ENCODE measurements at regions not wholly inside any gene's neighbourhood (a gene's known extent, or its start where the extent isn't known, plus 50 kb on each side); places are given as distances from the start of the nearest gene placed in this dataset.

GRCh38 chr2:193584522-193584938 lies 1389.8 kb upstream of the TMEFF2 start:
- H3K9ac ChIP-seq (ENCODE audit: low read length), result no peak overlapping the region
- no peaks in the 10 kb centered on the region for H3K4me1 ChIP-seq (ENCODE audit: control insufficient read depth, insufficient read depth, low read length)
- no peak overlapping the region for H3K27ac ChIP-seq (ENCODE audit: low read depth, low read length)
- H3K4me3 ChIP-seq (ENCODE audit: low read length), result no peak overlapping the region
- H3K27me3 ChIP-seq (ENCODE audit: control insufficient read depth, insufficient read depth, low read length), result no peaks in the 10 kb centered on the region
- no peaks in the 10 kb centered on the region for H3K36me3 ChIP-seq (ENCODE audit: control insufficient read depth, insufficient read depth, low read length)

- H3K27ac ChIP-seq (ENCODE audit: low read depth, low read length), result no peak overlapping the region
- H3K4me1 ChIP-seq (ENCODE audit: control insufficient read depth, insufficient read depth, low read length), result no peaks in the 10 kb centered on the region
- no peak overlapping the region for H3K9ac ChIP-seq (ENCODE audit: low read length)
- no peak overlapping the region for H3K4me3 ChIP-seq (ENCODE audit: low read length)
- H3K36me3 ChIP-seq (ENCODE audit: control insufficient read depth, insufficient read depth, low read length), result no peaks in the 10 kb centered on the region
- no peaks in the 10 kb centered on the region for H3K27me3 ChIP-seq (ENCODE audit: control insufficient read depth, insufficient read depth, low read length)
Measured at GRCh38 chr2:193583638-193584400, 1389.1 kb upstream of the TMEFF2 start.

- Histone ChIP-seq H3K27me3 (ENCODE audit: control insufficient read depth, insufficient read depth, low read length) (no peaks in the 10 kb centered on the region), H3K9ac (ENCODE audit: low read length) (no peak overlapping the region), H3K27ac (ENCODE audit: low read depth, low read length) (no peak overlapping the region), H3K4me1 (ENCODE audit: control insufficient read depth, insufficient read depth, low read length) (no peaks in the 10 kb centered on the region), H3K36me3 (ENCODE audit: control insufficient read depth, insufficient read depth, low read length) (no peaks in the 10 kb centered on the region), H3K4me3 (ENCODE audit: low read length) (no peak overlapping the region)
Measured at GRCh38 chr2:193581807-193582206, 1387.1 kb upstream of the TMEFF2 start.

GRCh38 chr2:193580176-193580950 lies 1385.6 kb upstream of the TMEFF2 start:
- H3K9ac ChIP-seq (ENCODE audit: low read length), result no peak overlapping the region
- no peaks in the 10 kb centered on the region for H3K4me1 ChIP-seq (ENCODE audit: control insufficient read depth, insufficient read depth, low read length)
- H3K4me3 ChIP-seq (ENCODE audit: low read length), result no peak overlapping the region

GRCh38 chr2:193566886-193567285 lies 1372.2 kb upstream of the TMEFF2 start:
- no peaks in the 10 kb centered on the region for H3K36me3 ChIP-seq (ENCODE audit: control insufficient read depth, insufficient read depth, low read length)
- H3K4me3 ChIP-seq (ENCODE audit: low read length), result no peak overlapping the region
- H3K27me3 ChIP-seq (ENCODE audit: control insufficient read depth, insufficient read depth, low read length), result no peaks in the 10 kb centered on the region
- H3K4me1 ChIP-seq (ENCODE audit: control insufficient read depth, insufficient read depth, low read length), result no peaks in the 10 kb centered on the region
- no peak overlapping the region for H3K9ac ChIP-seq (ENCODE audit: low read length)
- H3K27ac ChIP-seq (ENCODE audit: low read depth, low read length), result no peak overlapping the region

More at GRCh38 chr2:193580176-193580950, 1385.6 kb upstream of the TMEFF2 start:
- Histone ChIP-seq H3K27me3 (ENCODE audit: control insufficient read depth, insufficient read depth, low read length) (no peaks in the 10 kb centered on the region), H3K27ac (ENCODE audit: low read depth, low read length) (no peak overlapping the region), H3K36me3 (ENCODE audit: control insufficient read depth, insufficient read depth, low read length) (no peaks in the 10 kb centered on the region)

GRCh38 chr2:193566276-193566675 lies 1371.5 kb upstream of the TMEFF2 start:
- no peak overlapping the region for H3K9ac ChIP-seq (ENCODE audit: low read length)
- no peaks in the 10 kb centered on the region for H3K27me3 ChIP-seq (ENCODE audit: control insufficient read depth, insufficient read depth, low read length)
- H3K4me3 ChIP-seq (ENCODE audit: low read length), result no peak overlapping the region
- H3K4me1 ChIP-seq (ENCODE audit: control insufficient read depth, insufficient read depth, low read length), result no peaks in the 10 kb centered on the region
- H3K36me3 ChIP-seq (ENCODE audit: control insufficient read depth, insufficient read depth, low read length), result no peaks in the 10 kb centered on the region
- H3K27ac ChIP-seq (ENCODE audit: low read depth, low read length), result no peak overlapping the region

- no peak overlapping the region for H3K27ac ChIP-seq (ENCODE audit: low read depth, low read length)
- no peaks in the 10 kb centered on the region for H3K36me3 ChIP-seq (ENCODE audit: control insufficient read depth, insufficient read depth, low read length)
- no peak overlapping the region for H3K4me3 ChIP-seq (ENCODE audit: low read length)
- no peak overlapping the region for H3K9ac ChIP-seq (ENCODE audit: low read length)
- H3K4me1 ChIP-seq (ENCODE audit: control insufficient read depth, insufficient read depth, low read length), result no peaks in the 10 kb centered on the region
- H3K27me3 ChIP-seq (ENCODE audit: control insufficient read depth, insufficient read depth, low read length), result no peaks in the 10 kb centered on the region
Measured at GRCh38 chr2:193562031-193562430, 1367.3 kb upstream of the TMEFF2 start.

GRCh38 chr2:193561054-193561453 lies 1366.3 kb upstream of the TMEFF2 start:
- Histone ChIP-seq H3K36me3 (ENCODE audit: control insufficient read depth, insufficient read depth, low read length) (no peaks in the 10 kb centered on the region), H3K4me1 (ENCODE audit: control insufficient read depth, insufficient read depth, low read length) (no peaks in the 10 kb centered on the region), H3K27ac (ENCODE audit: low read depth, low read length) (no peak overlapping the region), H3K4me3 (ENCODE audit: low read length) (no peak overlapping the region), H3K27me3 (ENCODE audit: control insufficient read depth, insufficient read depth, low read length) (no peaks in the 10 kb centered on the region), H3K9ac (ENCODE audit: low read length) (no peak overlapping the region)

- no peak overlapping the region for H3K27ac ChIP-seq (ENCODE audit: low read depth, low read length)
- no peaks in the 10 kb centered on the region for H3K27me3 ChIP-seq (ENCODE audit: control insufficient read depth, insufficient read depth, low read length)
- H3K4me1 ChIP-seq (ENCODE audit: control insufficient read depth, insufficient read depth, low read length), result no peaks in the 10 kb centered on the region
- no peak overlapping the region for H3K9ac ChIP-seq (ENCODE audit: low read length)
- no peaks in the 10 kb centered on the region for H3K36me3 ChIP-seq (ENCODE audit: control insufficient read depth, insufficient read depth, low read length)
- H3K4me3 ChIP-seq (ENCODE audit: low read length), result no peak overlapping the region
Measured at GRCh38 chr2:193556766-193557470, 1362.2 kb upstream of the TMEFF2 start.

GRCh38 chr2:193549661-193550060 lies 1354.9 kb upstream of the TMEFF2 start:
- no peaks in the 10 kb centered on the region for H3K36me3 ChIP-seq (ENCODE audit: control insufficient read depth, insufficient read depth, low read length)
- no peak overlapping the region for H3K4me3 ChIP-seq (ENCODE audit: low read length)
- no peaks in the 10 kb centered on the region for H3K4me1 ChIP-seq (ENCODE audit: control insufficient read depth, insufficient read depth, low read length)
- H3K27me3 ChIP-seq (ENCODE audit: control insufficient read depth, insufficient read depth, low read length), result no peaks in the 10 kb centered on the region
- H3K27ac ChIP-seq (ENCODE audit: low read depth, low read length), result no peak overlapping the region
- no peak overlapping the region for H3K9ac ChIP-seq (ENCODE audit: low read length)

GRCh38 chr2:193542762-193543161 lies 1348.0 kb upstream of the TMEFF2 start:
- H3K36me3 ChIP-seq (ENCODE audit: control insufficient read depth, insufficient read depth, low read length), result no peaks in the 10 kb centered on the region
- no peak overlapping the region for H3K4me3 ChIP-seq (ENCODE audit: low read length)
- H3K4me1 ChIP-seq (ENCODE audit: control insufficient read depth, insufficient read depth, low read length), result no peaks in the 10 kb centered on the region
- no peak overlapping the region for H3K9ac ChIP-seq (ENCODE audit: low read length)
- no peak overlapping the region for H3K27ac ChIP-seq (ENCODE audit: low read depth, low read length)
- H3K27me3 ChIP-seq (ENCODE audit: control insufficient read depth, insufficient read depth, low read length), result no peaks in the 10 kb centered on the region

GRCh38 chr2:193539188-193539587 lies 1344.5 kb upstream of the TMEFF2 start:
- Histone ChIP-seq H3K4me1 (ENCODE audit: control insufficient read depth, insufficient read depth, low read length) (no peaks in the 10 kb centered on the region), H3K36me3 (ENCODE audit: control insufficient read depth, insufficient read depth, low read length) (no peaks in the 10 kb centered on the region), H3K4me3 (ENCODE audit: low read length) (no peak overlapping the region), H3K9ac (ENCODE audit: low read length) (no peak overlapping the region), H3K27ac (ENCODE audit: low read depth, low read length) (no peak overlapping the region), H3K27me3 (ENCODE audit: control insufficient read depth, insufficient read depth, low read length) (no peaks in the 10 kb centered on the region)
